Progenitor cell of endocrine pancreas (in vitro differentiated cells): ENCODE measurements at regions not wholly inside any gene's neighbourhood (a gene's known extent, or its start where the extent isn't known, plus 50 kb on each side); places are given as distances from the start of the nearest gene placed in this dataset.
"Not testable (repeated sequence)": the region's sequence is repeated elsewhere in the genome, so short reads cannot be mapped to it uniquely, and the experiment has no call there.

Experiments used
- DNase-seq: peaks from one replicate; pipeline ENCODE4 v3.0.0; 2021; ENCODE audit warnings: low spot score; ENCODE audit not compliant: unreplicated experiment
- H3K27ac Mint-ChIP-seq: 2 replicates; pipeline ENCODE4 v1.8.0; 2021; ENCODE audit warnings: mild to moderate bottlenecking, moderate library complexity, mixed read lengths
- H3K27me3 Mint-ChIP-seq: 2 replicates; pipeline ENCODE4 v1.8.0; 2021; ENCODE audit warnings: mixed read lengths
- H3K36me3 Mint-ChIP-seq: 2 replicates; pipeline ENCODE4 v1.8.0; 2022; ENCODE audit warnings: mixed read lengths; ENCODE audit not compliant: insufficient read depth
- H3K4me1 Mint-ChIP-seq: 2 replicates; pipeline ENCODE4 v1.8.0; 2021; ENCODE audit warnings: low read depth, mixed read lengths
- H3K4me3 Mint-ChIP-seq: 2 replicates; pipeline ENCODE4 v1.8.0; 2021; ENCODE audit warnings: low read depth, mild to moderate bottlenecking, moderate library complexity, mixed read lengths
- H3K9me3 Mint-ChIP-seq: 2 replicates; pipeline ENCODE4 v1.8.0; 2021; ENCODE audit warnings: low read depth, mixed read lengths
- TF ChIP-seq, protein P1 (sequence below): fragments of 200-600 bp; sonication (generic); IDR thresholded peaks from one replicate; pipeline ENCODE4 v1.5.0; 2021; ENCODE audit warnings: antibody characterized with exemption, mild to moderate bottlenecking; ENCODE audit not compliant: unreplicated experiment

DNA sequence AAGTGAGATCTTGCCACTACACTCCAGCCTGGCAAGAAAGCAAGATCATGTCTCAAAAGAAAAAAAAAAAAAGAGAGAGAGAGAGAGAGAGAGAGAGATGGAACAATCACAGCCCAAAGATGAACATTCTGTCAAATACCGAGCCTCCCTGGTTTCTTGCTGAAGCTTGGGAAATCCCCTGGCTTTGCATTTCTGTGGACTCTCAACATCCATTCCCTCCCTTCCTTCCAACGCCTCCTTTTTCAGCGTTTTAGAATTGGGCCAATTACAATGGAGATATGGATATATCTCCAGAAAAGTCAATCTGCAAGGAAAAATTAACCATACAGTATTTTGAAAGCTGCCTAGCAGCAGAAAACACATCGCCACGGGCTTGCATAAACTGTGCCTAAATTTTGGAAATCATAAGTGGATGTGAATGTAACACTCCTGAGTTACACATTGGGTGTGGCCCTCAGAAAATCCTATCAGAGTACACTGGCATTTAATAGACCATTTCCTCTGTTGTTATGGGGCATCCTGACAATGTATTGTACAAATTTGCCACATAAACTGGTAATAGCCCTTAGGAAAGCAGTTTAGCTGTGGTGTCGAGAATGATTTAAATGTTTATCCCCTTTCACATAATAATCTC lies 67.2 kb upstream of the PHLPP1 start:
- Mint-ChIP-seq H3K4me3 (no peak overlapping the region), H3K27me3 (no peaks in the 10 kb centered on the region), H3K27ac (no peak overlapping the region), H3K4me1 (no peaks in the 10 kb centered on the region), H3K36me3 (no peaks in the 10 kb centered on the region), H3K9me3 (peaks cover 3% of the 10 kb centered on the region)
- DNase-seq: no peak
- TF ChIP-seq, protein P1, sequence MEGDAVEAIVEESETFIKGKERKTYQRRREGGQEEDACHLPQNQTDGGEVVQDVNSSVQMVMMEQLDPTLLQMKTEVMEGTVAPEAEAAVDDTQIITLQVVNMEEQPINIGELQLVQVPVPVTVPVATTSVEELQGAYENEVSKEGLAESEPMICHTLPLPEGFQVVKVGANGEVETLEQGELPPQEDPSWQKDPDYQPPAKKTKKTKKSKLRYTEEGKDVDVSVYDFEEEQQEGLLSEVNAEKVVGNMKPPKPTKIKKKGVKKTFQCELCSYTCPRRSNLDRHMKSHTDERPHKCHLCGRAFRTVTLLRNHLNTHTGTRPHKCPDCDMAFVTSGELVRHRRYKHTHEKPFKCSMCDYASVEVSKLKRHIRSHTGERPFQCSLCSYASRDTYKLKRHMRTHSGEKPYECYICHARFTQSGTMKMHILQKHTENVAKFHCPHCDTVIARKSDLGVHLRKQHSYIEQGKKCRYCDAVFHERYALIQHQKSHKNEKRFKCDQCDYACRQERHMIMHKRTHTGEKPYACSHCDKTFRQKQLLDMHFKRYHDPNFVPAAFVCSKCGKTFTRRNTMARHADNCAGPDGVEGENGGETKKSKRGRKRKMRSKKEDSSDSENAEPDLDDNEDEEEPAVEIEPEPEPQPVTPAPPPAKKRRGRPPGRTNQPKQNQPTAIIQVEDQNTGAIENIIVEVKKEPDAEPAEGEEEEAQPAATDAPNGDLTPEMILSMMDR: no peak

DNA sequence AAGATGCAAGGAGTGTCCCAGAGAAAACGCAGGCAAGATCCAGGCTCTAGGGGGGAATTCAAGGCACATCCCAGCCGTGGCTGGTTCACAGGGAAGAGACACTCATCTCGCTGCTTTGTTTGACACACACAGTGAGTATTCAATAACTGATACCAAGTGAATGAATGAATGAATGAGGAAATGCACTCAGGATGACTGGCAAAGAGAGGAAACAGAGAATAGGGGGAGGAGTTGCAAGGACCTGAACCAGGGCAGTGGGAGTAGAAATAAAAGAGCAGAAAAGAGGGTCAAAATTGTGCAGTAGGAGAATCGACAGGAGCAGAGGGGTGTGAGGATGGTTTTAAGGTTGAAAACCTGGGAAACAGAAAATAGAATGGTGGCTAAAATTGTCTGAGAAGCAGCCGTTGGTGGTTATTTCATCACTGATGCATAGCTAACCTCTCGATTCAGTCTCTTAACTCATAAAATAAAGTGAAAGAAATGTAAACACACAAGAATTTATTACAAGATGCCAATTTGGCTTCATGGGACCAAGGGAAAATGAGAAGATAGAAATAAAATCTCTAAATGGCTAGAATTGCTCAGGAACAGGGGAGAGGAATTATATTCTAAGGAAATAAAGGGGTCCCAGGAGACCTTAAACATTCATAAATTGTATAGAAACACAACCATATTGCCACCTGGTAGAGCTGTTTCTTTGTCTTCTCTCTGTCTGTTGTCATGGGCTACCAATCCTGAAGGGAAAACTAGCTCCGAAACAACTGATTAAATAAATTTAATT lies 63.9 kb upstream of the PHLPP1 start:
- Mint-ChIP-seq H3K27ac (no peak overlapping the region), H3K27me3 (no peaks in the 10 kb centered on the region), H3K36me3 (no peaks in the 10 kb centered on the region), H3K9me3 (no peaks in the 10 kb centered on the region), H3K4me3 (no peak overlapping the region), H3K4me1 (no peaks in the 10 kb centered on the region)
- DNase-seq: no peak
- TF ChIP-seq, protein P1: no peak

DNA sequence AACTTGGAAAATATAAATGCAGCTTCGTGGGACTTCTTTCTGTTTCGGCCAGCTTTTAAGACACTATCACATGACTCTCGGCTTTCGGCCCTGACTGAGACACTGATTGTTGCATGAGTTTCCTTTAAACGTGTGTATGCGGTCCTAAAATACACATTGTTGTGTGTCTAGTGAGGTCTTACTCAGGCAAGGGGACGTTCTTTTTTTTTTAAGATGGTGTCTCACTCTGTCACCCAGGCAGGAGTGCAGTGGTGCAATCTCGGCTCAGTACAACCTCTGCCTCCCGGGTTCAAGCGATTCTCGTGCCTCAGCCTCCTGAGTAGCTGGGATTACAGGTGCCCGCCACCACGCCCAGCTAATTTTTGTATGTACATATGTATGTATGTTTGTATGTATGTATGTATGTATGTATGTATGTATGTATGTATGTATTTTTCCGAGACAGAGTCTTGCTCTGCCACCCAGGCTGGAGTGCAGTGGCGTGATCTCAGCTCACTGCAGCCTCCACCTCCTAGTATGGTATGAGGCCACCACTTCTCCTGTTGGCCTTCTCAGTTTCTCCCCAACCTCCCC lies 63.2 kb upstream of the PHLPP1 start:
- not testable (repeated sequence) for DNase-seq, H3K4me3 Mint-ChIP-seq, H3K36me3 Mint-ChIP-seq, H3K27me3 Mint-ChIP-seq, H3K9me3 Mint-ChIP-seq, H3K27ac Mint-ChIP-seq, H3K4me1 Mint-ChIP-seq

DNA sequence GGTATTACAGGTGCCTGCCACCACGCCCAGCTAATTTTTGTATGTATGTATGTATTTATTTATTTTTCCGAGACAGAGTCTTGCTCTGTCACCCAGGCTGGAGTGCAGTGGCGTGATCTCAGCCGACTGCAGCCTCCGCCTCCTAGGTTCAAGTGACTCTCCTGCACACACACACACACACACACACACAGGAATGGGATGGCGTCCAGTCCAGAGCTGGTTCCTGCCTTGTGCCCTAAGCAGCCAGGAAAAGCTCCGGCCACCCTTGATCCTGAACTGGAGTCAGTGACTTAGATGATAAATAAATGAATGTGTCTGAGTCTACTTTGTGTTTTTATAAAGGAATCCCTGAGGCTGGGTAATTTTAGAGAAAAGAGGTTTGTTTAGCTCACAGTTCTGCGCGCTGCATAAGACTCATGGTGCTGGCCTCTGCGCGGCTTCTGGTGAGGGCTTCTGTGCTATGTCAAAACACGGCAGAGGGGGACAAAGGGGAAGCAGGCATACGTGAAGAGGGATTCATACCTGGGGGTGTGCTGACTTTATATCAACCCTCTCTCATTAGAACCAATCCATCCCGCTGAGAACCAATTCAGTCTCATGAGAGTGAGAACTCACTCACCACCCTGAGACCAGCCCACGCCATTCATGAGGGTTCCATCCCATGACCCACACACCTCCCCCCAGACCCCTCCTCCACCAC lies 59.7 kb upstream of the PHLPP1 start:
- Mint-ChIP-seq H3K9me3 (no peaks in the 10 kb centered on the region), H3K27ac (no peak overlapping the region), H3K4me1 (no peaks in the 10 kb centered on the region), H3K27me3 (no peaks in the 10 kb centered on the region), H3K36me3 (no peaks in the 10 kb centered on the region), H3K4me3 (no peak overlapping the region)
- no peak for DNase-seq
- TF ChIP-seq, protein P1: no peak

DNA sequence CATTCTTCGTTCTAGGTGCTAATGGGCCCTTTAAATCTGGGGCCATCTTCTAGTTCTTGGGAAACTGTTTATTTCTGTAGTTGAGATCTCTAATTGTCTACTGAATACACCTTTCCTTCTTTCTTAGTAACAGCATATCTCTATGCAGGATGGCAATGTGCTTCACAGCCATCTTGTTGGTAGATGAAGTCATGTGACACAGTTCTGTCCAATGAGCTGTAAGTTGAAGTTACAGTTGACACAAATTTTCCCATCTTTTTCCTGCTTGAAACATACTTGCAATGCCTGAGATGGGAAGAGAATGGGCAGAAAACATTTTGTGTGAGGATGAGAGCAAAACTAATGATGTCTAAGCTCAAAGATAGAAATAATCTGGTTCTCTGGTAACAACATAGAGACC lies 57.3 kb upstream of the PHLPP1 start:
- no peak for DNase-seq
- TF ChIP-seq, protein P1: no peak
- H3K4me1 Mint-ChIP-seq: no peaks in the 10 kb centered on the region
- no peaks in the 10 kb centered on the region for H3K27me3 Mint-ChIP-seq
- H3K27ac Mint-ChIP-seq: no peak overlapping the region
- no peak overlapping the region for H3K4me3 Mint-ChIP-seq
- H3K36me3 Mint-ChIP-seq: no peaks in the 10 kb centered on the region
- no peaks in the 10 kb centered on the region for H3K9me3 Mint-ChIP-seq
